ENCODE measurements at regions not wholly inside any gene's neighbourhood (a gene's known extent, or its start where the extent isn't known, plus 50 kb on each side); places are given as distances from the start of the nearest gene placed in this dataset.

DNA sequence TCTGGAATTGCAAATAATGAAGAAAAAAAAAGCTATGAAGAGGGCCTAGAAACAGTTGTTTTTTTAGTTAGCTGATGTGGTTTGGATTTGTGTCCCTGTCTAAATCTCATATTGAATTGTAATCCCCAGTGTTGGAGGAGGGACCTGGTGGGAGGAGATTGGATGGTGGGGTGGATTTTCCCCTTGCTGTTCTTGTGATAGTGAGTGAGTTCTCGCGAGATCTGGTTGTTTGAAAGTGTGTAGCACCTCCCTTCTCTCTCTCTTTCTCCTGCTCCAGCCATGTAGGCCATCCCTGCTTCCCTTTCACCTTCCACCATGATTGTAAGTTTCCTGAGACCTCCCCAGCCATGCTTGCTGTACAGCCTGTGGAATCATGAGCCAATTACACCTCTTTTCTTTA lies 126.1 kb downstream of the ASCL4 start:
- TF ChIP-seq, protein P1, sequence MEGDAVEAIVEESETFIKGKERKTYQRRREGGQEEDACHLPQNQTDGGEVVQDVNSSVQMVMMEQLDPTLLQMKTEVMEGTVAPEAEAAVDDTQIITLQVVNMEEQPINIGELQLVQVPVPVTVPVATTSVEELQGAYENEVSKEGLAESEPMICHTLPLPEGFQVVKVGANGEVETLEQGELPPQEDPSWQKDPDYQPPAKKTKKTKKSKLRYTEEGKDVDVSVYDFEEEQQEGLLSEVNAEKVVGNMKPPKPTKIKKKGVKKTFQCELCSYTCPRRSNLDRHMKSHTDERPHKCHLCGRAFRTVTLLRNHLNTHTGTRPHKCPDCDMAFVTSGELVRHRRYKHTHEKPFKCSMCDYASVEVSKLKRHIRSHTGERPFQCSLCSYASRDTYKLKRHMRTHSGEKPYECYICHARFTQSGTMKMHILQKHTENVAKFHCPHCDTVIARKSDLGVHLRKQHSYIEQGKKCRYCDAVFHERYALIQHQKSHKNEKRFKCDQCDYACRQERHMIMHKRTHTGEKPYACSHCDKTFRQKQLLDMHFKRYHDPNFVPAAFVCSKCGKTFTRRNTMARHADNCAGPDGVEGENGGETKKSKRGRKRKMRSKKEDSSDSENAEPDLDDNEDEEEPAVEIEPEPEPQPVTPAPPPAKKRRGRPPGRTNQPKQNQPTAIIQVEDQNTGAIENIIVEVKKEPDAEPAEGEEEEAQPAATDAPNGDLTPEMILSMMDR (IDR thresholded peaks at IDR 0.05): no peak
- TF ChIP-seq POLR2A (IDR thresholded peaks at IDR 0.05): no peak

Data from adrenal gland (tissue), 5 donors.